Gastrocnemius medialis (tissue), 4 donors: ENCODE measurements at regions not wholly inside any gene's neighbourhood (a gene's known extent, or its start where the extent isn't known, plus 50 kb on each side); places are given as distances from the start of the nearest gene placed in this dataset.

Source experiments
- ATAC-seq, 2 donors: fragments of 150-250 bp; one replicate each; pipeline ENCODE4 v1.9.1; 2016
- DNase-seq, 2 donors: peaks; one replicate each; pipeline ENCODE4 v3.0.0-alpha.2; 2019
- H3K27ac ChIP-seq, 4 donors: fragments of 200-600 bp; sonication (generic); 1 replicate in 1 of 4; 2 replicates in 3 of 4; pipeline ENCODE4 v1.5.1; 2016 to 2018; ENCODE audit warnings: mild to moderate bottlenecking in 2 of 4, moderate library complexity in 1 of 4
- H3K27me3 ChIP-seq, 3 donors: fragments of 200-600 bp; sonication (generic) in 2 of 3; 1 replicate in 1 of 3; 2 replicates in 2 of 3; pipeline versions ENCODE4 v1.5.1 to v1.6.0; 2016 to 2019; ENCODE audit warnings: mild to moderate bottlenecking in 1 of 3, moderate library complexity in 1 of 3
- H3K36me3 ChIP-seq, 2 donors: fragments of 200-600 bp; sonication (generic) in 1 of 2; one replicate each; pipeline ENCODE4 v1.5.1; 2017 to 2018
- H3K4me1 ChIP-seq, 2 donors: fragments of 200-600 bp; sonication (generic) in 1 of 2; one replicate each; pipeline ENCODE4 v1.5.1; 2016 to 2017; ENCODE audit warnings: mild to moderate bottlenecking in 2 of 2
- H3K4me3 ChIP-seq, 4 donors: fragments of 200-600 bp; sonication (generic) in 3 of 4; 1 replicate in 1 of 4; 2 replicates in 3 of 4; pipeline ENCODE4 v1.5.1; 2016 to 2019; ENCODE audit warnings: mild to moderate bottlenecking in 2 of 4
- H3K9me3 ChIP-seq, 3 donors: fragments of 200-600 bp; sonication (generic) in 2 of 3; 1 replicate in 1 of 3; 2 replicates in 2 of 3; pipeline ENCODE4 v1.5.1; 2016 to 2019
- POLR2A ChIP-seq, 2 donors: fragments of 450-650 bp; IDR thresholded peaks; one replicate each; pipeline ENCODE4 v1.6.1; 2017; ENCODE audit warnings: antibody characterized with exemption in 2 of 2, mild to moderate bottlenecking in 2 of 2, moderate library complexity in 2 of 2
- in situ Hi-C, 4 donors: fragments of 200-750 bp; cut with MboI; loops; one replicate each; pipeline versions ENCODE4 v1.15.0 to v1.8.0; 2017; ENCODE audit warnings: low sequenced_read_pairs in 4 of 4
- intact Hi-C: fragments of 100-400 bp; cut with DNase I; formaldehyde crosslinking; loops from one replicate; pipeline ENCODE4 v1.15.1; 2023; ENCODE audit warnings: low total_unique reads
- TF ChIP-seq, protein P1 (sequence below), 5 experiments: fragments of 450-650 bp in 3 of 5; fragments of 200-600 bp in 2 of 5; sonication (generic) in 2 of 5; IDR thresholded peaks in 4 of 5; conservative IDR thresholded peaks in 1 of 5; 1 replicate in 4 of 5; 2 replicates in 1 of 5; pipeline ENCODE4 v1.5.1; 2016 to 2019; ENCODE audit warnings: antibody characterized with exemption in 5 of 5, mild to moderate bottlenecking in 3 of 5, moderate library complexity in 3 of 5

DNA sequence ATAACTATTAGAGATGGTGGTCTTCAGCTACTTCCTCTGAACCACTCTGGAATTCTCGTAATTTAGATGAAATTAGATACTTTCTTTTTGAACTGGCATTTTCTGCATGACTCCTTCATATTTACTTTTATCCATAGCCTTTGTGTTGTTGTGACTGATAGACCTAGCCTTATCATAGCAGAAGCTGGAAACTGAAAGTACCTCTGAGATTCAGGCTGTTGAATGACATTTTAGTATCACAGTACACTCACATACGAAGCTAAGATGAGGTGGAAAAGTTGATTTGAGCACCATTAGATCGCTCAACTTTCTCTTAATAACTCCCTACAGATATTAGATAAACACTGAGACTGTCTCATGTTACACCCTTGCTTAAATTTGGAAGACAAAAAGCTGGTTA, 525.1 kb upstream of the FBXO33 start:
- no peak for ATAC-seq
- intact Hi-C loops: no loop called here
- no peaks in the 10 kb centered on the region for H3K9me3 ChIP-seq

DNA sequence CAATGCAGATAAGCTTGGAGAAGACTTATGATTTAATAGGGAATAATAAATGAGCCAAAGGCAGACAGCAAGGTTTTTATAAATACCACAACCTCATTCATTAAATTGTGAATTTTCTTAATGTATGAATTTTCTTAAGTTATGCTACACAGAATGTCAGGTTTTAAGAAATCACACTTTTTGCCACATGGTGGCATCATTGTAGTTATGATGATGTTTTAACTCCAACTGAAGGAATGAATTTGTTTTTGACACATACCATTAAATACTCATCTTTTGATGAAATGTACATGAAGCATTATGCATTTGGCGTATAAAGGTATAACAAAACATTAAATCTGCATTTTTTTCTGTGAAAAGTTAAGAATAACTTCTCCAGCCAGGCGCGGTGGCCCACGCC, 524.1 kb upstream of the FBXO33 start:
- ATAC-seq (no peak), DNase-seq (no peak)
- intact Hi-C loops (no loop called here), in situ Hi-C loops (no loop called here)
- H3K4me1 ChIP-seq: no peaks in the 10 kb centered on the region
- H3K27ac ChIP-seq: no peak overlapping the region
- H3K9me3 ChIP-seq: no peaks in the 10 kb centered on the region
- no peaks in the 10 kb centered on the region for H3K27me3 ChIP-seq
- no peaks in the 10 kb centered on the region for H3K36me3 ChIP-seq
- no peak overlapping the region for H3K4me3 ChIP-seq
- TF ChIP-seq, protein P1, sequence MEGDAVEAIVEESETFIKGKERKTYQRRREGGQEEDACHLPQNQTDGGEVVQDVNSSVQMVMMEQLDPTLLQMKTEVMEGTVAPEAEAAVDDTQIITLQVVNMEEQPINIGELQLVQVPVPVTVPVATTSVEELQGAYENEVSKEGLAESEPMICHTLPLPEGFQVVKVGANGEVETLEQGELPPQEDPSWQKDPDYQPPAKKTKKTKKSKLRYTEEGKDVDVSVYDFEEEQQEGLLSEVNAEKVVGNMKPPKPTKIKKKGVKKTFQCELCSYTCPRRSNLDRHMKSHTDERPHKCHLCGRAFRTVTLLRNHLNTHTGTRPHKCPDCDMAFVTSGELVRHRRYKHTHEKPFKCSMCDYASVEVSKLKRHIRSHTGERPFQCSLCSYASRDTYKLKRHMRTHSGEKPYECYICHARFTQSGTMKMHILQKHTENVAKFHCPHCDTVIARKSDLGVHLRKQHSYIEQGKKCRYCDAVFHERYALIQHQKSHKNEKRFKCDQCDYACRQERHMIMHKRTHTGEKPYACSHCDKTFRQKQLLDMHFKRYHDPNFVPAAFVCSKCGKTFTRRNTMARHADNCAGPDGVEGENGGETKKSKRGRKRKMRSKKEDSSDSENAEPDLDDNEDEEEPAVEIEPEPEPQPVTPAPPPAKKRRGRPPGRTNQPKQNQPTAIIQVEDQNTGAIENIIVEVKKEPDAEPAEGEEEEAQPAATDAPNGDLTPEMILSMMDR (IDR thresholded peaks at IDR 0.05 in 4 of 5, conservative IDR thresholded peaks at IDR 0.05 in 1 of 5): no peak
- no peak for TF ChIP-seq POLR2A (IDR thresholded peaks at IDR 0.05)

More for the DNA sequence above, 525.1 kb upstream of the FBXO33 start:
- in situ Hi-C loops: no loop called here
- TF ChIP-seq POLR2A (IDR thresholded peaks at IDR 0.05): no peak
- TF ChIP-seq, protein P1 (IDR thresholded peaks at IDR 0.05 in 4 of 5, conservative IDR thresholded peaks at IDR 0.05 in 1 of 5): no peak
- H3K36me3 ChIP-seq: no peaks in the 10 kb centered on the region
- no peak for DNase-seq
- no peak overlapping the region for H3K27ac ChIP-seq
- H3K4me1 ChIP-seq: no peaks in the 10 kb centered on the region
- no peak overlapping the region for H3K4me3 ChIP-seq
- H3K27me3 ChIP-seq: no peaks in the 10 kb centered on the region

DNA sequence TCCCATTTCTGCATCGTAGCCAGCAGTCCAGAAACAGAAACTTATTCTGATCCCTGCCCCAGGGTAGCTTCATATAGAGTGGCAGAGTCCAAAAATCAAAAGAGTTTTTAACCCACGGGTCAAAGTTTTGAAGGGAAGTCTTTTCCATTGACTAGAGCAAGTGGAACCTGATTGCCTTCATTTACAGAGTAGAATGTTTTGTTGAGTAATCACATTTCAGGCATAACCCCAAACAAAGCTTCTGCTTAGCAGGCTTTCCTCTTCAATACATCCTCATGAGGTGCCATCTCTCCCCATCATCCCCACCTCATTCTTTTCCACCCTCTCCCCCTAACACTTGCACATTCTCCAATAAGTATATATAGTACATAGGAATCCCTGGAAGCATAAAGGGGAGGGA, 516.0 kb upstream of the FBXO33 start:
- intact Hi-C loops (no loop called here), in situ Hi-C loops (no loop called here)
- no peak overlapping the region for H3K27ac ChIP-seq
- H3K27me3 ChIP-seq: no peaks in the 10 kb centered on the region
- DNase-seq (no peak), ATAC-seq (no peak)
- H3K4me1 ChIP-seq: no peaks in the 10 kb centered on the region
- H3K4me3 ChIP-seq: no peak overlapping the region
- no peak for TF ChIP-seq POLR2A (IDR thresholded peaks at IDR 0.05)
- TF ChIP-seq, protein P1 (IDR thresholded peaks at IDR 0.05 in 4 of 5, conservative IDR thresholded peaks at IDR 0.05 in 1 of 5): no peak
- no peaks in the 10 kb centered on the region for H3K36me3 ChIP-seq
- H3K9me3 ChIP-seq: no peaks in the 10 kb centered on the region

GRCh38 chr14:39946807-39947206, 514.6 kb upstream of the FBXO33 start:
- Histone ChIP-seq H3K9me3 (no peaks in the 10 kb centered on the region), H3K27ac (no peak overlapping the region), H3K4me3 (no peak overlapping the region), H3K27me3 (no peaks in the 10 kb centered on the region), H3K36me3 (no peaks in the 10 kb centered on the region), H3K4me1 (no peaks in the 10 kb centered on the region)
- TF ChIP-seq, protein P1 (IDR thresholded peaks at IDR 0.05 in 4 of 5, conservative IDR thresholded peaks at IDR 0.05 in 1 of 5): no peak
- no peak for TF ChIP-seq POLR2A (IDR thresholded peaks at IDR 0.05)
- in situ Hi-C loops: no loop called here
- DNase-seq (no peak), ATAC-seq (no peak)
- intact Hi-C loops: no loop called here

- Histone ChIP-seq H3K9me3 (no peaks in the 10 kb centered on the region), H3K36me3 (no peaks in the 10 kb centered on the region), H3K4me3 (no peak overlapping the region), H3K27me3 (no peaks in the 10 kb centered on the region), H3K4me1 (no peaks in the 10 kb centered on the region), H3K27ac (no peak overlapping the region)
- DNase-seq (no peak), ATAC-seq (no peak)
- TF ChIP-seq, protein P1 (IDR thresholded peaks at IDR 0.05 in 4 of 5, conservative IDR thresholded peaks at IDR 0.05 in 1 of 5): no peak
- no peak for TF ChIP-seq POLR2A (IDR thresholded peaks at IDR 0.05)
- intact Hi-C loops (no loop called here), in situ Hi-C loops (no loop called here)
Measured at GRCh38 chr14:39939023-39939422, 506.8 kb upstream of the FBXO33 start.
